ENCODE measurements at regions not wholly inside any gene's neighbourhood (a gene's known extent, or its start where the extent isn't known, plus 50 kb on each side); places are given as distances from the start of the nearest gene placed in this dataset.

DNA sequence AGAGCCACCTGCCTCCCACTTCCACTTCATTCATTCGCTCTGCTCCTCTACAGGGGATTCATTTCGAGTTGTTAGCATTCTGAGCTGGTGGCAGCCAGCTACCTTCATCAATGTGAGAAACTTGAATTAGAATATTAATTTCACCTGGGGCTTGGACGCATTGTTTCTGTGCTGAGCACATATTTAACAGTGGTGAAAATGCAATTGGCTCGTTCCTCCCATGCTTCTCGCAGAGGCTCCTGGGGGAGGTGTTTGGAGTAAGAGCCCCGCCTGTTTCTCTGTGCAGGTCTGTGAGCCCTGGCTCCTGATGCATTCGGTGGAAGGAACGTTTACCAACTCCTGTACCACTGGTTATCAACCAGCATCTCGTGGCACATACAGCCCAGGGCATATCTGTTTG lies 141.5 kb downstream of the AACS start:
- H3K27me3 ChIP-seq (replicated peaks; ENCODE audit: insufficient read depth) = no peaks in the 10 kb centered on the region
- H3K36me3 ChIP-seq = no peaks in the 10 kb centered on the region
- no peaks in the 10 kb centered on the region for H3K9me3 ChIP-seq
- no peaks in the 10 kb centered on the region for H3K4me1 ChIP-seq (ENCODE audit: control insufficient read depth in 1 of 2, low read depth in 2 of 2)
- no peak overlapping the region for H3K4me3 ChIP-seq
- ATAC-seq (ENCODE audit: insufficient number of reproducible peaks, low FRiP score, low read depth) (no peak), DNase-seq (ENCODE audit: low spot score) (no peak)
- H3K27ac ChIP-seq = no peak overlapping the region
- TF ChIP-seq, protein P1, sequence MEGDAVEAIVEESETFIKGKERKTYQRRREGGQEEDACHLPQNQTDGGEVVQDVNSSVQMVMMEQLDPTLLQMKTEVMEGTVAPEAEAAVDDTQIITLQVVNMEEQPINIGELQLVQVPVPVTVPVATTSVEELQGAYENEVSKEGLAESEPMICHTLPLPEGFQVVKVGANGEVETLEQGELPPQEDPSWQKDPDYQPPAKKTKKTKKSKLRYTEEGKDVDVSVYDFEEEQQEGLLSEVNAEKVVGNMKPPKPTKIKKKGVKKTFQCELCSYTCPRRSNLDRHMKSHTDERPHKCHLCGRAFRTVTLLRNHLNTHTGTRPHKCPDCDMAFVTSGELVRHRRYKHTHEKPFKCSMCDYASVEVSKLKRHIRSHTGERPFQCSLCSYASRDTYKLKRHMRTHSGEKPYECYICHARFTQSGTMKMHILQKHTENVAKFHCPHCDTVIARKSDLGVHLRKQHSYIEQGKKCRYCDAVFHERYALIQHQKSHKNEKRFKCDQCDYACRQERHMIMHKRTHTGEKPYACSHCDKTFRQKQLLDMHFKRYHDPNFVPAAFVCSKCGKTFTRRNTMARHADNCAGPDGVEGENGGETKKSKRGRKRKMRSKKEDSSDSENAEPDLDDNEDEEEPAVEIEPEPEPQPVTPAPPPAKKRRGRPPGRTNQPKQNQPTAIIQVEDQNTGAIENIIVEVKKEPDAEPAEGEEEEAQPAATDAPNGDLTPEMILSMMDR (IDR thresholded peaks at IDR 0.05) = no peak

DNA sequence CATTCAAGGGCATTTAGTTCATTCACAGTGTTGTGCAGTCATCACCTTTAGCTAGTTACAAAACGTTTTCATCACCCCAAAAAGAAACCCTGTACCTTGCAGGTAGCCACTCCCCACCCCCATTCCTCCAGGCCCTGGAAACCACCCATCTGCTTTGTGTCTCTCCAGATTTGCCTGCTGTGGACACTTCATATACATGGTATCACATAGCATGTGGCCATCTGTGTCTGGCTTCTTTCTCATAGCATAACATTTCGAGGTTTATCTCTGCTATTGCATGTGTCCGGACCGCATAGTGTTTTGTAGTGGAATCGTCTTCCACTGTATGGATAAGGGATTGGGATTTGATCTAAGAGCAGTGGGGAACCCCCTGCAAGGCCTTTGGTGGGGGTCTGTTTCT lies 143.1 kb downstream of the AACS start:
- TF ChIP-seq, protein P1 (IDR thresholded peaks at IDR 0.05) = no peak
- no peaks in the 10 kb centered on the region for H3K4me1 ChIP-seq (ENCODE audit: control insufficient read depth in 1 of 2, low read depth in 2 of 2)
- H3K27ac ChIP-seq = no peak overlapping the region
- ATAC-seq (ENCODE audit: insufficient number of reproducible peaks, low FRiP score, low read depth) (no peak), DNase-seq (ENCODE audit: low spot score) (no peak)
- H3K36me3 ChIP-seq = no peaks in the 10 kb centered on the region
- H3K4me3 ChIP-seq = no peak overlapping the region
- H3K27me3 ChIP-seq (replicated peaks; ENCODE audit: insufficient read depth) = no peaks in the 10 kb centered on the region
- H3K9me3 ChIP-seq = no peaks in the 10 kb centered on the region

DNA sequence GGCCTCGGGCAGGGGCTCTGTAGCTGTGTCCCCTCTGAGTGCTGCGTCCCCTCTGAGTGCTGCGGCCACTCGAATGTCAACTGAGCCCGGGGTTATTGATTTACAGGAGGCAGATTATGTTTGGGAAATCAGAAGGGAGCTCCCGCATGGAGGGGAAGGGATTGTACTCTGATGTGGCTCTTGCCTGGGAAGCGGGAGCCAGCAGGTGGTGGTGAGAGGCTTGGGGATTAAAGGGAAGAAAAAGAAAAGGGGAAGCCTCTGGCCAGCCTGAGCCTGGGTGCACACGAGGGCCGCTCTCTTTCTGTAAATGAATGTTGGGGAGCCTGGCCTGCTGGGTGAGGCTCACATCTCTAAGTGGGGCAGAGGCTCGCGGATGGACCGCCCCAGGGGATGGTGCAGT lies 143.7 kb downstream of the AACS start:
- Histone ChIP-seq H3K36me3 (no peaks in the 10 kb centered on the region), H3K9me3 (no peaks in the 10 kb centered on the region), H3K27me3 (replicated peaks; ENCODE audit: insufficient read depth) (no peaks in the 10 kb centered on the region), H3K4me3 (no peak overlapping the region), H3K27ac (no peak overlapping the region), H3K4me1 (ENCODE audit: control insufficient read depth in 1 of 2, low read depth in 2 of 2) (no peaks in the 10 kb centered on the region)
- DNase-seq (ENCODE audit: low spot score) (no peak), ATAC-seq (ENCODE audit: insufficient number of reproducible peaks, low FRiP score, low read depth) (no peak)
- TF ChIP-seq, protein P1 (IDR thresholded peaks at IDR 0.05) = no peak

DNA sequence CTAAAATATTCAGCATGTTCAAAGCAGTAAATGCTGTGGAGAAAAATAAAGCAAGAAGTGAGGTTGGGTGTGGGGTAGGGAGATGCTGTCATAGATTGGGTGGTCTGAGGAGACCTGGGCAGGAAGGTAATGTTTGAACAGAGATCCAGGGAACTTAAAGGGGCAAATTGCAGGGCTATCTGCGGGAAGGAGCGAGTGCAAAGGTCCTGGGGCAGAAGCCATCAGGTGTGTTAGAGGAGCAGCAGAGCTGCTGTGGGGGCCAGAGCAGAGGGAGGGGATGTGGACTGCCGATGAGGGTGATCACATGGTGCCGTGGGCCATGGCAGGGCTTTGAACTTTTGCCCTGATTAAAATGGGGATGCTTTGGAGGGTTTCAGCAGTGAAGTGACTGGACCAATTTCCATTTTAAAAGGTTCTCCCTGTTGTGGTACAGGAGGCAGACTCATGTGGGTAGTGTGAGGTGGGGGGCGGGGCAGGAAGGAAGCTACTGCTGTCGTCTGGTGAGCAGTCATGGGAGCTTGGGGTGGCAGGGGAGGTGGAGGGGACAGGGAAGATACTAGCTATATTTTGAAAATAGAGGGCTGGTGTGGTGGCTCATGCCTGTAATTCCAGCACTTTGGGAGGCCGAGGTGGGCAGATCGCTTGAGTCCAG lies 145.0 kb downstream of the AACS start:
- H3K9me3 ChIP-seq = no peaks in the 10 kb centered on the region
- H3K36me3 ChIP-seq = no peaks in the 10 kb centered on the region
- ATAC-seq (ENCODE audit: insufficient number of reproducible peaks, low FRiP score, low read depth) (no peak), DNase-seq (ENCODE audit: low spot score) (no peak)
- no peak overlapping the region for H3K4me3 ChIP-seq
- TF ChIP-seq, protein P1 (IDR thresholded peaks at IDR 0.05) = no peak
- no peak overlapping the region for H3K27ac ChIP-seq
- no peaks in the 10 kb centered on the region for H3K4me1 ChIP-seq (ENCODE audit: control insufficient read depth in 1 of 2, low read depth in 2 of 2)
- H3K27me3 ChIP-seq (replicated peaks; ENCODE audit: insufficient read depth) = no peaks in the 10 kb centered on the region

DNA sequence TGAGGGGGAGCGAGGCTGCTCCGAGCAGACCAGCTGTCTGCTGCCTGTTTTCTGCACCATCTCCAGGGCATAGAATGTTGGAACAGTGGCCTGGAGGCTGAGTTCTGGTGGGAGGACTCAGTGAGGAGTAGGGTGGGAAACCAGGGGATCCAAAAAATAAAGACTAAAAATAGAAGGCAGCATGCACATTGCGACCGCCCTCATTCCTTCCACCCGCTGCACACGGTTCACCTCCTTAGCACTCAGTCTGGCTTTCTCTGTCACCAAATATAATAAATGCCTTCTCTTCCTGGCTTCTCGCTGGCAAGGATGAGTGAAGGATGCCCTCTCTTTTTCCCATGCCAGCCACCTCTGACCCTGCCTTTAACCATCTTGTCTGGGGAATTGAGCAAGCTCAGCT lies 146.2 kb downstream of the AACS start:
- H3K4me1 ChIP-seq (ENCODE audit: control insufficient read depth in 1 of 2, low read depth in 2 of 2) = no peaks in the 10 kb centered on the region
- DNase-seq (ENCODE audit: low spot score) (no peak), ATAC-seq (ENCODE audit: insufficient number of reproducible peaks, low FRiP score, low read depth) (no peak)
- TF ChIP-seq, protein P1 (IDR thresholded peaks at IDR 0.05) = no peak
- no peak overlapping the region for H3K27ac ChIP-seq
- no peaks in the 10 kb centered on the region for H3K36me3 ChIP-seq
- no peaks in the 10 kb centered on the region for H3K27me3 ChIP-seq (replicated peaks; ENCODE audit: insufficient read depth)
- H3K4me3 ChIP-seq = no peak overlapping the region
- H3K9me3 ChIP-seq = no peaks in the 10 kb centered on the region
